Gastrocnemius medialis (tissue), 4 donors: ENCODE measurements at regions not wholly inside any gene's neighbourhood (a gene's known extent, or its start where the extent isn't known, plus 50 kb on each side); places are given as distances from the start of the nearest gene placed in this dataset.

Experiments used
- CTCF ChIP-seq, 5 experiments: fragments of 450-650 bp in 3 of 5; fragments of 200-600 bp in 2 of 5; sonication (generic) in 2 of 5; IDR thresholded peaks in 4 of 5; conservative IDR thresholded peaks in 1 of 5; 1 replicate in 4 of 5; 2 replicates in 1 of 5; pipeline ENCODE4 v1.5.1; 2016 to 2019; ENCODE audit warnings: antibody characterized with exemption in 5 of 5, mild to moderate bottlenecking in 3 of 5, moderate library complexity in 3 of 5
- POLR2A ChIP-seq, 2 donors: fragments of 450-650 bp; IDR thresholded peaks; one replicate each; pipeline ENCODE4 v1.6.1; 2017; ENCODE audit warnings: antibody characterized with exemption in 2 of 2, mild to moderate bottlenecking in 2 of 2, moderate library complexity in 2 of 2

GRCh38 chr20:26295006-26295405 is 598.4 kb upstream of the ZNF337 start:
- TF ChIP-seq POLR2A (IDR thresholded peaks at IDR 0.05), result no peak
- TF ChIP-seq CTCF (IDR thresholded peaks at IDR 0.05 in 4 of 5, conservative IDR thresholded peaks at IDR 0.05 in 1 of 5), result no peak
